LNCAP (cell line): ENCODE measurements at regions not wholly inside any gene's neighbourhood (a gene's known extent, or its start where the extent isn't known, plus 50 kb on each side); places are given as distances from the start of the nearest gene placed in this dataset.

Experiments
- CTCF ChIP-seq: fragments of 450-650 bp; IDR thresholded peaks from 2 replicates; pipeline ENCODE4 v1.5.1; 2017; ENCODE audit warnings: mild to moderate bottlenecking

GRCh38 chr12:131363393-131363792, 347.5 kb upstream of the SFSWAP start:
- TF ChIP-seq CTCF: no peak

- TF ChIP-seq CTCF: no peak
Measured at GRCh38 chr12:131363841-131364495, 346.9 kb upstream of the SFSWAP start.

- TF ChIP-seq CTCF: no peak
Measured at GRCh38 chr12:131364903-131365820, 345.7 kb upstream of the SFSWAP start.

- TF ChIP-seq CTCF: no peak
Measured at GRCh38 chr12:131365821-131366260, 345.0 kb upstream of the SFSWAP start.

- no peak for TF ChIP-seq CTCF
Measured at GRCh38 chr12:131366261-131366871, 344.5 kb upstream of the SFSWAP start.

GRCh38 chr12:131367983-131368667, 342.8 kb upstream of the SFSWAP start:
- TF ChIP-seq CTCF: no peak

GRCh38 chr12:131368668-131369071, 342.2 kb upstream of the SFSWAP start:
- TF ChIP-seq CTCF: no peak
